NCI-H748 (cell line): ENCODE measurements at regions not wholly inside any gene's neighbourhood (a gene's known extent, or its start where the extent isn't known, plus 50 kb on each side); places are given as distances from the start of the nearest gene placed in this dataset.
A peak's percentile ranks its signal among the peaks of the same experiment; 100 is the strongest.
"Not testable (repeated sequence)": the region's sequence is repeated elsewhere in the genome, so short reads cannot be mapped to it uniquely, and the experiment has no call there.

Source experiments
- DNase-seq: peaks from one replicate; lab custom pipeline; 2025; ENCODE audit not compliant: unreplicated experiment; lab: John Stamatoyannopoulos, UW

DNA sequence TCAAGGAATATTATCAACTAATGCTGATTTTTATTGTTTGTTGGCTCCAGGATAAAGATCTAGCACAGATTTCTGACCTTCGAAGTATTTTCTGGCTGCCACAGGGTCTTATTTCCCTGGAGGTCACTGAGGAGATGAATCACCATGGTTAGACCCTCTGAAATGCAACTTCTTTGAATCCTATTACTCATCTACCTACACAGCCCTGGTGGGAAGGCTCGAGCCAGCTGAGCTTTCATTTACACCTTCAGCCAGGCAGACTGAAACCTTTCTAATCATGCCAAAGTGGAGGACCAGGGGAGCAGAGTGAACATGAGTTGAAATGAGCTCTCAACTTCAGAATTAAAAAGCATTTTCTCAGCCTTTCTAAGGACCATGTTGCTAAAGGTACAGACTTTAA lies 130.5 kb downstream of the SMIM20 start:
- no peak for DNase-seq

DNA sequence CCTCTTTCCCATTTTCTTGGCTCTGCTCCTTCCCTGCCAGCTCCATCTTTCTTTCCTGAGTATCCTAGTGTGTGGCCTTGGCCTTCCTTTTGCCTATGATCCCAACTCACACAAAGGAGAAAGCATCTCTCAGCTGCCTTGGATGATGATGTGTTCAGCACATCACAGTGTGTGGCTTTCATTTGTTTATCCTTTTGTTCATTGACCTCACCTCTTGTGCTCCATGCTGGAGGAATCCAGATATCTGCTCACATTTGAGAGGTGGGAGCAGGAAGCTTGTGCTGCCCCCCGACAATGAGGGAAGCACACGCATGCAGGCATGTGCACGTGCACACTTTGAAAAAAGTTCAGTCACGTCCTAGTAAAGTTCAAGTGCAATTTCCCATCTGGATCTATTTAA lies 131.0 kb downstream of the SMIM20 start:
- DNase-seq, result no peak

DNA sequence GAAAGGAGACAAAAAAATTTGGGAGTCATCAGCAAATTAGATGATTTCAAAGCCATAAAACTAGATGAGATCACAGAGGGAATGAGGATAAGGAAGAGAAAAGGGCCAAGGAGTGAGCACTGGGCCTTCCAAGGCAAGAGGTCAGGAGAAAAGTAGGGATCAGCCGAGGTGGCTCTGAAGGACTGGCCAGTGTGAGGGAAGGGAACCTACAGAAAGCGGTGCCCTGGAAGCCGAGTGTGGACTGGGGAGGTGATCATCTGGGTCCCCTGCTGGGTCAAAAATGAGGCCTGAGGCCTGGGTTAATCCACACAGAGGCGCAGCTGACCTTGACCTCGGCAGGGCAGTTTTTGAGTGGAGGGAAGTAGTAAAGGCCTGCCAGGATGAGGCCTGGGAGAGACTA lies 133.8 kb downstream of the SMIM20 start:
- no peak for DNase-seq

GRCh38 chr4:26048378-26048882 lies 134.4 kb downstream of the SMIM20 start:
- no peak for DNase-seq

DNA sequence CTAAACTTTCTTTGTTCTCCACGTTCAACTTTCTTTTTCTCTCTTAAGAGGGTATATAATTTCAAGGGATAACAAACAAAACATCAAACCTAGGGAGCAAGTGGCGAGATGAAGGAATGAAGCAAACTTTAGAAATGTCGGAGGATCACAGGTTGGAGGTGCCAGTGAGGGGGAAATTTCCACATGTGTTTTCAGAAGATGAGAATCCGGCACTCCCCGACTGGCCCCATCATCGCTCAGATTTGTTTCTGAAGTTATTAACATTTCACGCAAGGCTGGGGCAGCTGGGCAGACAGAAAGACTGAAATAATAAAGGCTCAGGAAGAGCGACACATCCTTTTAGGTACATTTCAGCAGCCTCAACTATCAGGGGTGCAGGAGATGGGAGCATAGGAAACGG lies 134.9 kb downstream of the SMIM20 start:
- no peak for DNase-seq

DNA sequence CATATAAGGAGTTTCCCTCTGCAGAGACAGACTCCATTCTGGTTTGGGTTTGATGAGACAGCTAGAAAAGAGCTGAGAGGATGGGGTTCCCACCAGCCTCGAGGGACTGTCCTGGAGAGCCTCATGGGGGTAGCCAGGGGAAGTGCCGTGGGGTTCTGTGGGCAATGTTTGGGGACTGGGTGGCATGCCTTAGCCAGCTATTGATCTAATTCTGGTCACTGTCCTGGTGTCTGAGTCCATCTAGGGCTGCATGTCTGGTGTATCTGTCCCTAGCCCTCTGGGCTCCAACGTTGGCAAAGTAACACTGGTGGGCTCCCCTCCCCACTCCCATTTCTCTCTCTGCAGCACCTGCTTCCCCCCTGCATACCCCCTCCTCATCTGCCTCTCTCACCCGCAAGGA lies 135.4 kb downstream of the SMIM20 start:
- DNase-seq, result no peak

DNA sequence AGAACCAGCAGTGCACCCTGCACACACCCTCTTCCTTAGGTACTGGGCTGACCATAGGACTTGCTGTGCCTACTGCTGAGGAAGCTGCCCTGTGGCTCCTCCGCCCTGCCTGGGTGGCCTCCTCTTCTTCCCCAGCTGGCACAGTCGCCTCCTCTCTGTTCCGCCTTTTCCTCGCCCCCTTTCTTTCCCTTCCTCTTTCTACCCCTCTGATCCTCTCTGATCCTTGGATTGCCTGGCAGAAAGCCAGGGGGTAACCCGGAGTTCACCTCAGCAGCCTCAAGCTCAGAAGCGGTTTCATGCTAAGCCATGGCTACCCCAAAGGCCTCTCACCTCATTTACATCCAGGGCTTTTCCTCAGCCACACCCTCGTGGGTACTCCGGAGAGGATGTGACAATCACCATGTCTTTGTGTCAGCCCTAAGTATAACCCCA lies 136.2 kb downstream of the SMIM20 start:
- no peak for DNase-seq

DNA sequence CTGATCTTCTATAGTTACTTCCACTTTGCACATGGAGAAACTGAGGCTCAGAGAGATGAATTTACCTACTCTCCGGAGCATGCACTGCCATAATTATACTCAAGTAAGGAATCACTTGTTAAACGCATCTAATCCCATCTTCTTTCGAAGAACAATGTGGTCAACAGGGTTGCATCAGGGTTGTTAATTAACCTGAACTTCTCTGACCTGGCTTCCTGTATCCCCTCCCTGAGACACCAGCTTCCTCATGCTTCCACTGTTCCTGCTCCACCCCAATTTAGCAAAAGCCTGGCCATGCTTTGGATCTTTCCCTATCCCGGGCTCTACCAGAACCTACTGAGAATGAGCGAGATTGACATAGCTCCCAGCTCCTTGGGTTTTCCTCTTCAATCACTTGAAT lies 136.7 kb downstream of the SMIM20 start:
- no peak for DNase-seq

- DNase-seq, result no peak
These were observed 137.2 kb downstream of the SMIM20 start for GRCh38 chr4:26051240-26051639.

GRCh38 chr4:26052663-26053541 lies 138.9 kb downstream of the SMIM20 start:
- no peak for DNase-seq

DNA sequence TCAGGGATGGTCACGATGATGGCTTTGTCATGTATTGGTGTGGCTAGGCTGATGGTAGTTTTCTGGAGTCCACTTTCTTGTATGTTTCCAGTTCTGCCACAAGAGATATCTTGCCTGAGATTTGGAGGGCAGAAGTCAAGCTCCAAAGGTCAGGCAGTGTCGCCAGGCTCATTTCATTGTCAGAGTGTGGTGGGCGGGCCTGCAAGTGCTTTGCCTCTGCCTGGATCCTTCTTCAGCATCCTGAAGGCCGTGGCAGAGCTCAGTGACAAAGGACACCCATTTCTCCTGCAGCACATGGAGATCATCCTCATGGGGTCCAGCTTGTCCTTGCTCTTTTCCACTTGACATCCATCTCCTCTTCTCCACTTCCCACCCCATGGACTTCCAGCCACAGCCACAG lies 139.7 kb downstream of the SMIM20 start:
- no peak for DNase-seq

GRCh38 chr4:26055855-26056254 lies 141.8 kb downstream of the SMIM20 start:
- DNase-seq, result peak; percentile 31

DNA sequence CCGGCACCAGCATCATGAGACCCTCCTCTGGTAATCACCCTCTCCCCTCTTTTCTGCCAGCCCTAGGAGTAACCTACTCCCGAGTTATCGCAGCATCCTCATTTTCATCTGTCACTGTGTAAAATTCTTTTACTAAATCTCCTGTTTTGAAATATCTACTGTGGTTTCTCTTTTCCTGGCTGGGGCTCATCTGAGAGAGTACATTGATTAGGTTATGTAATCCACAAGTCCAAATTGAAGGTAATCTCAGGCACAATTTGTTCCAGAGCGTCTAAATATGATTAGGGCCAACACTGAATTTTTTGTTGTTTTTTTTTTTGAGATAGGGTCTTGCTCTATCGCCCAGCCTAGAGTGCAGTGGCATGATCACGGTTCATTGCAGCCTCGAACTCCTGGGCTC lies 142.4 kb downstream of the SMIM20 start:
- no peak for DNase-seq

- not testable (repeated sequence) for DNase-seq
These were observed 143.8 kb downstream of the SMIM20 start for GRCh38 chr4:26057839-26058238.

- no peak for DNase-seq
These were observed 144.5 kb downstream of the SMIM20 start for GRCh38 chr4:26058537-26058936.

GRCh38 chr4:26059391-26060154 lies 145.6 kb downstream of the SMIM20 start:
- DNase-seq, result no peak

DNA sequence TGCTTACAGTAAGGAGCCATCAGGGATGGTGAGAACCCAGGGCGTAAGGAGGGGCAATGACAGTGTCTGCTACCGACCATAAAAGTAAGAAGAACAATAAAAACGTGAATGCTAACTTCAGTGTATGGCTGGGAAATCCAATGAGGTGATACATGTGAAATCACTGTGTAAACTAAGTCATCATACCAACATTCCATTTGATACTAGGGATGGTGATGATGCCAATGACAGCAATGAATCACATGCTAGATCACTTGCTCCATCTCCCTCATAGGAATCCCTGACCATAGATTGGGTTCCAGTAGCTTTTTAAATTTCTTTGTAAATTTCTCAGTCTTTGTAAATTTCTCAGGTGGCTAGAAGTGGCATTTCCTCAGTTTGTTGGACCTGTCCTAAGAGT lies 146.3 kb downstream of the SMIM20 start:
- no peak for DNase-seq

DNA sequence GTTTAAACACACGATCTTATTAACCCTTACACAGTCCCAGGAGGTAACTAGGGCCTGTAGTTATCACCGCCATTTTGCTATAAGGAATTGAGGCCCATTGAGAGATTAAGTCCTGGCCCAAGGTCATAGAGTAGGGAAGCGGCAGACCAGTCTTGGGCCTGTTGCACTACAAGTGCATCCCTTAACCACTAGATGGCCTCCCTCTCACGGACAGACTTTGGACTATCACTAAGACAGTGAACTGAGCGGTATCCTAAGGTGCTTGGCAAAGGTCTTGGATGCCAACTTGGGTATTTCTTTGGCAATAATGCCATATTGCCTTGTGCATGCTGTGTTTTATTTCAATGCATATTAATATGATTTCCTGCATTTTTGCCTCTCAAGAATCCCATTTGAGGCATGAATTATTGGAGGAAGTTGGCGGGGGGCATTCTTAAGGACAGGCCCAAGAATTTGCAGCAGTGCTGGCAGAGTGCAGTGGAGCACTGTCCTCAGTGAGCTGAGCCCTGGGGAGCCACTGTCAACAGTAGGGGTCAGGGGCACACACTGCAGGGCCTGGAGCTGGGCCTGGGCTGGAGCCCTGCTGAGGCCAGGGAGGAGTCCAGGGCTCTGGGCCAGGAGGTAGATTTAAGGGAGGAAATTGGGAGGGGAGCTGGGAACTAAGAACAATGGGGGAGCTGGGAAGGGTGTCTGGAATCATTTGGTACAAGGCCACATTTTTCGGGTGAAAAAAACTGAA lies 147.4 kb downstream of the SMIM20 start:
- no peak for DNase-seq

GRCh38 chr4:26062215-26062614 lies 148.2 kb downstream of the SMIM20 start:
- DNase-seq, result no peak

GRCh38 chr4:26064009-26064408 lies 150.0 kb downstream of the SMIM20 start:
- DNase-seq, result not testable (repeated sequence)

GRCh38 chr4:26065833-26066232 lies 151.8 kb downstream of the SMIM20 start:
- no peak for DNase-seq
